ENCODE measurements at regions not wholly inside any gene's neighbourhood (a gene's known extent, or its start where the extent isn't known, plus 50 kb on each side); places are given as distances from the start of the nearest gene placed in this dataset.

DNA sequence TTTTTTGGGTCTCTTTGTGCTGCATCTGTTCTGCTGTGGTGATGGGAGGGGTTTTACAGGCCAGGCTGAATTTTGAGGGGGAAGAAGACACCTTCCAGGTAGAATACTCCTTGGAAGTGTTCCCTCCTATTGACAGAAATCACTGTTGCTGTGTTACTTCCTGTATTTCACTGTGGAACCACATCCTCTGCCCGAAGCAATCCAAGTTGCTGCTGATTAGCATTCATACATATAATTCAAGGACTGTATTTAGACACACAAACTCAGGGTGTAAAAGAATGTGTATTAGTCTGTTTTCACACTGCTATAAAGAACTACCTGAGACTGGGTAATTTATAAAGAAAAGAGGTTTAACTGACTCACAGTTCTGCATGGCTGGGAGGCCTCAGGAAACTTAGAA lies 50.6 kb upstream of the TMEM244 start:
- no peak for DNase-seq

Data from effector CD4-positive, alpha-beta T cell (primary cell).